ENCODE measurements at regions not wholly inside any gene's neighbourhood (a gene's known extent, or its start where the extent isn't known, plus 50 kb on each side); places are given as distances from the start of the nearest gene placed in this dataset.

DNA sequence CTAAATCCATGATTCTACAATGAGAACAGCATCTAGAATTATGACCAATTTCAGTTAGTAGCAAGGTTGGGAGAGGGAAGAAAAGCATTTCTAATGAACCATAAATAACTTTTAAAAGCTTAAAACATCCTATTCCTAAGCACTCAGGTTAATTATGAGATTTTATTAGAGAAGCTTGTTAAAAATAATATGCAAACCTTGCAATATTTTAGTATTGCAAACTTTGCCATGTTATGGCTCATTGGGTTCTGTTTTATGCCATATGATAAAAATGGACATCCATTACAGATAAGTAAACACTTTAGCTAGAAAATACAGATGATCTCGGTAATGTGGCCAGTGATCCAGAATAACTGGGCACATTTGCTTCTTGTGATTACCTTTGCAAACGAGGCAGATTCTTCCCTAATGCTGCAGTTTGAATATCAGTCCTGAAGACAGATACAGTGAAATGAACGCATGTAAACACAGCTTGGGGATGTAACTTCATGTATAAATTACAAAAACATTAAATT is 447.0 kb downstream of the PLK2 start:
- TF ChIP-seq, protein P1, sequence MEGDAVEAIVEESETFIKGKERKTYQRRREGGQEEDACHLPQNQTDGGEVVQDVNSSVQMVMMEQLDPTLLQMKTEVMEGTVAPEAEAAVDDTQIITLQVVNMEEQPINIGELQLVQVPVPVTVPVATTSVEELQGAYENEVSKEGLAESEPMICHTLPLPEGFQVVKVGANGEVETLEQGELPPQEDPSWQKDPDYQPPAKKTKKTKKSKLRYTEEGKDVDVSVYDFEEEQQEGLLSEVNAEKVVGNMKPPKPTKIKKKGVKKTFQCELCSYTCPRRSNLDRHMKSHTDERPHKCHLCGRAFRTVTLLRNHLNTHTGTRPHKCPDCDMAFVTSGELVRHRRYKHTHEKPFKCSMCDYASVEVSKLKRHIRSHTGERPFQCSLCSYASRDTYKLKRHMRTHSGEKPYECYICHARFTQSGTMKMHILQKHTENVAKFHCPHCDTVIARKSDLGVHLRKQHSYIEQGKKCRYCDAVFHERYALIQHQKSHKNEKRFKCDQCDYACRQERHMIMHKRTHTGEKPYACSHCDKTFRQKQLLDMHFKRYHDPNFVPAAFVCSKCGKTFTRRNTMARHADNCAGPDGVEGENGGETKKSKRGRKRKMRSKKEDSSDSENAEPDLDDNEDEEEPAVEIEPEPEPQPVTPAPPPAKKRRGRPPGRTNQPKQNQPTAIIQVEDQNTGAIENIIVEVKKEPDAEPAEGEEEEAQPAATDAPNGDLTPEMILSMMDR (IDR thresholded peaks at IDR 0.05): no peak
- TF ChIP-seq ZFX (IDR thresholded peaks at IDR 0.05; ENCODE audit: borderline replicate concordance): no peak

All from 22Rv1 (cell line).